HCT116 (cell line): ENCODE measurements at regions not wholly inside any gene's neighbourhood (a gene's known extent, or its start where the extent isn't known, plus 50 kb on each side); places are given as distances from the start of the nearest gene placed in this dataset.

ENCODE experiments used
- ATAC-seq: fragments of 200-7000 bp; cut with Tn5 transposase; 2 replicates; pipeline ENCODE4 v1.9.1; 2020; ENCODE audit warnings: mild to moderate bottlenecking, moderate library complexity
- BruUV-seq: library from RNA; stranded (reverse); fragments of 400-500 nt; replicated peaks from 2 replicates; lab custom pipeline; 2021; lab: Mats Ljungman, UMichigan
- CTCF ChIA-PET: fragments of 300-600 bp; sonication (Branson Sonifier 250); formaldehyde crosslinking; loops from one replicate; lab custom pipeline; 2021; ENCODE audit warnings: antibody characterized with exemption; lab: Charles Lee
- POLR2A ChIA-PET: fragments of 300-600, 350-600 bp; sonication (Branson Sonifier 250); formaldehyde crosslinking; loops from one replicate; lab custom pipeline; 2021; ENCODE audit warnings: antibody characterized with exemption; lab: Charles Lee
- RAD21 ChIA-PET, 2 experiments: fragments of 300-600 bp; sonication (Branson Sonifier 250); formaldehyde crosslinking; loops; one replicate each; lab custom pipeline; 2023; ENCODE audit warnings: low total read pairs in 2 of 2; ENCODE audit not compliant: uncharacterized antibody in 2 of 2, unreplicated experiment in 2 of 2, low non-redundant PET in 1 of 2; lab: Charles Lee
- DNase-seq: peaks from one replicate; pipeline ENCODE4 v3.0.0-alpha.2; 2010; ENCODE audit warnings: low read depth, low spot score
- H2AFZ ChIP-seq: fragments of 200-600 bp; shearing (Covaris generic), sonication (generic); 2 replicates; pipeline ENCODE4 v1.6.1; 2017; ENCODE audit warnings: low read depth, mixed run types, mixed read lengths, antibody characterized with exemption, low read length; ENCODE audit not compliant: poor library complexity, severe bottlenecking
- H3K27ac ChIP-seq: 2 replicates; pipeline ENCODE4 v1.5.1; 2012; ENCODE audit warnings: low read depth, low read length
- H3K27me3 ChIP-seq: fragments of 200-600 bp; sonication (generic); 2 replicates; pipeline ENCODE4 v1.6.1; 2016; ENCODE audit warnings: mixed run types, low read length, mixed read lengths; ENCODE audit not compliant: insufficient read depth
- H3K36me3 ChIP-seq, 2 experiments: fragments of 200-500 bp in 1 of 2; fragments of 200-600 bp in 1 of 2; sonication (Bioruptor generic) in 1 of 2; sonication (generic) in 1 of 2; 2 replicates each; pipeline versions ENCODE4 v1.5.1 to v1.6.1; 2014 to 2016; ENCODE audit warnings: low read length in 2 of 2, inconsistent platforms in 1 of 2, mixed read lengths in 1 of 2, mixed run types in 1 of 2; ENCODE audit not compliant: insufficient read depth in 2 of 2, control insufficient read depth in 1 of 2
- H3K4me1 ChIP-seq, 2 experiments: fragments of 200-600 bp in 1 of 2; sonication (generic) in 1 of 2; 2 replicates each; pipeline versions ENCODE4 v1.5.1 to v1.6.1; 2012 to 2017; ENCODE audit warnings: low read length in 2 of 2, inconsistent platforms in 1 of 2, mild to moderate bottlenecking in 1 of 2, mixed read lengths in 1 of 2, mixed run types in 1 of 2, moderate library complexity in 1 of 2; ENCODE audit not compliant: insufficient read depth in 2 of 2, control insufficient read depth in 1 of 2
- H3K4me2 ChIP-seq: fragments of 200-600 bp; sonication (generic); 2 replicates; pipeline ENCODE4 v1.6.1; 2017; ENCODE audit warnings: mixed run types, low read length, mixed read lengths
- H3K4me3 ChIP-seq, 2 experiments: fragments of 200-600 bp in 1 of 2; sonication (generic) in 1 of 2; replicated peaks in 1 of 2; 2 replicates each; pipeline ENCODE4 v1.5.1; 2011 to 2016; ENCODE audit warnings: low read length in 2 of 2, control low read depth in 1 of 2, low read depth in 1 of 2, mild to moderate bottlenecking in 1 of 2, mixed read lengths in 1 of 2, mixed run types in 1 of 2
- H3K79me2 ChIP-seq: fragments of 200-600 bp; sonication (generic); 2 replicates; pipeline ENCODE4 v1.6.1; 2017; ENCODE audit warnings: mild to moderate bottlenecking, mixed run types, low read length, moderate library complexity, mixed read lengths; ENCODE audit not compliant: insufficient read depth
- H3K9ac ChIP-seq: fragments of 200-600 bp; sonication (generic); 2 replicates; pipeline ENCODE4 v1.6.1; 2016; ENCODE audit warnings: low read length, mixed read lengths
- H3K9me2 ChIP-seq: fragments of 200-600 bp; sonication (generic), shearing (Covaris generic); 2 replicates; pipeline ENCODE4 v1.6.1; 2017; ENCODE audit warnings: mixed run types, mild to moderate bottlenecking, moderate library complexity; ENCODE audit not compliant: insufficient read depth
- H3K9me3 ChIP-seq, 2 experiments: fragments of 200-500 bp in 1 of 2; fragments of 200-600 bp in 1 of 2; sonication (Bioruptor generic) in 1 of 2; sonication (generic) in 1 of 2; 2 replicates each; pipeline ENCODE4 v1.6.1; 2014 to 2017; ENCODE audit warnings: low read length in 2 of 2, mixed read lengths in 2 of 2, inconsistent platforms in 1 of 2, low read depth in 1 of 2, mild to moderate bottlenecking in 1 of 2, mixed run types in 1 of 2, moderate library complexity in 1 of 2; ENCODE audit not compliant: control insufficient read depth in 1 of 2, insufficient read depth in 1 of 2
- H4K20me1 ChIP-seq: fragments of 200-600 bp; sonication (generic), shearing (Covaris generic); 2 replicates; pipeline ENCODE4 v1.6.1; 2017; ENCODE audit warnings: mixed run types, mild to moderate bottlenecking, moderate library complexity; ENCODE audit not compliant: insufficient read depth
- ELF1 ChIP-seq: IDR thresholded peaks from 2 replicates; pipeline ENCODE4 v1.6.1; 2012; ENCODE audit warnings: low read depth, borderline replicate concordance
- EZH2 ChIP-seq: fragments of 200-600 bp; sonication (generic); IDR thresholded peaks from 2 replicates; pipeline ENCODE4 v1.6.1; 2017; ENCODE audit warnings: antibody characterized with exemption, mixed run types
- EZH2phosphoT487 ChIP-seq: fragments of 200-600 bp; IDR thresholded peaks from 2 replicates; pipeline ENCODE4 v1.6.1; 2018; ENCODE audit warnings: antibody characterized with exemption, borderline replicate concordance
- FOSL1 ChIP-seq: IDR thresholded peaks from 2 replicates; pipeline ENCODE4 v1.6.1; 2012; ENCODE audit warnings: low read depth
- MAX ChIP-seq: IDR thresholded peaks from 2 replicates; pipeline ENCODE4 v1.6.1; 2012
- POLR2AphosphoS5 ChIP-seq: IDR thresholded peaks from 2 replicates; pipeline ENCODE4 v1.6.1; 2011; ENCODE audit warnings: mild to moderate bottlenecking, low read depth, low read length, moderate library complexity
- RAD21 ChIP-seq: IDR thresholded peaks from 2 replicates; pipeline ENCODE4 v1.6.1; 2012; ENCODE audit warnings: low read depth, mild to moderate bottlenecking
- REST ChIP-seq: IDR thresholded peaks from 2 replicates; pipeline ENCODE4 v1.6.1; 2012; ENCODE audit warnings: low read depth
- ZBTB33 ChIP-seq: IDR thresholded peaks from 2 replicates; pipeline ENCODE4 v1.6.1; 2011; ENCODE audit warnings: mild to moderate bottlenecking, low read length, moderate library complexity; ENCODE audit not compliant: insufficient replicate concordance; ENCODE audit errors: extremely low read depth
- ZFX ChIP-seq: fragments of 450-650 bp; IDR thresholded peaks from 2 replicates; pipeline ENCODE4 v1.6.1; 2017
- ZNF274 ChIP-seq: fragments of 200-500 bp; sonication (Bioruptor generic); IDR thresholded peaks from 2 replicates; pipeline ENCODE4 v1.6.1; 2014; ENCODE audit warnings: mild to moderate bottlenecking, low read depth, low read length, inconsistent platforms
- intact Hi-C: fragments of 100-400 bp; cut with micrococcal nuclease; formaldehyde crosslinking; loops from 2 replicates; pipeline ENCODE4 v1.10.0; 2022
- TF ChIP-seq, protein P1 (sequence below), 3 experiments: fragments of 200-600 bp in 1 of 3; sonication (generic) in 1 of 3; IDR thresholded peaks in 2 of 3; conservative IDR thresholded peaks in 1 of 3; 2 replicates each; pipeline ENCODE4 v1.5.1; 2012 to 2017; ENCODE audit warnings: low read depth in 2 of 3, low read length in 2 of 3, antibody characterized with exemption in 1 of 3, borderline replicate concordance in 1 of 3, control low read depth in 1 of 3, mild to moderate bottlenecking in 1 of 3, mixed read lengths in 1 of 3, mixed run types in 1 of 3, moderate library complexity in 1 of 3; ENCODE audit not compliant: insufficient read depth in 1 of 3

DNA sequence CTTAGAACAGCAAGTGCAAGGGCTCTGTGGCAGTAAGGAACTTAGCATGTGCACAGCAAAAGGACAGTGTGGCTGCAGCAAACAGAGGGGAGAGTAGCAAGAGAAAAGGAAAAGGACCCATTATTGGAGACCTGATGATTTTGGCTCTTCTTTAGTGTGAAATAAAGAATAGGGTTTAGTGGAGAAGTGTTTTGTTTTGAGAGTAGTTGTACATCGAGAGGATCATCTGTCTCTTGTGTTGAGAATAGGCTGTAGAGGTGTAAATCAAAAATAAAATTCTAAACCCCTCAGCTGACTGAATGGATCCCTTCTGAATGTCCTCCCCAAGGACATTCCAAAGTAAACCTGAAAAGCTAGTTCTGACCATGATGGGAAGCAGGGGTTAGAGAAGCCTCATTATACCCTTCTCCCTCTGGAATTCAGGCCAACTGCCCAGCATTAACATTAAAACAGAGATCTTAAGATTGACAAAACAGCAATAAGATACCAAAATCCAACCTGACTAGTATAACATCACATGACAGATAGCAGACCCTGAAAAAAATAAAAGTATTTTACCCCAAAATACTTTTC lies 73.6 kb upstream of the OBI1 start:
- Histone ChIP-seq H3K9ac (no peak overlapping the region), H3K36me3 (no peaks in the 10 kb centered on the region), H3K27me3 (peaks cover 5% of the 10 kb centered on the region; the same call in 1 of the 2 replicates), H3K27ac (no peak overlapping the region), H2AFZ (no peak overlapping the region), H3K4me2 (no peak overlapping the region), H3K4me3 (no peak overlapping the region), H4K20me1 (no peaks in the 10 kb centered on the region), H3K4me1 (no peaks in the 10 kb centered on the region), H3K79me2 (no peaks in the 10 kb centered on the region), H3K9me3 (no peaks in the 10 kb centered on the region)
- ChIA-PET RAD21 (no interaction called here), POLR2A (no interaction called here), CTCF (no interaction called here)
- ATAC-seq = no peak
- no TSS peak for BruUV-seq
- intact Hi-C loops = no loop called here
- TF ChIP-seq FOSL1 (no peak), ZBTB33 (no peak), ZFX (no peak), REST (no peak), POLR2AphosphoS5 (no peak), EZH2 (no peak), MAX (no peak), RAD21 (no peak), EZH2phosphoT487 (no peak), ELF1 (no peak), ZNF274 (no peak)
- TF ChIP-seq, protein P1, sequence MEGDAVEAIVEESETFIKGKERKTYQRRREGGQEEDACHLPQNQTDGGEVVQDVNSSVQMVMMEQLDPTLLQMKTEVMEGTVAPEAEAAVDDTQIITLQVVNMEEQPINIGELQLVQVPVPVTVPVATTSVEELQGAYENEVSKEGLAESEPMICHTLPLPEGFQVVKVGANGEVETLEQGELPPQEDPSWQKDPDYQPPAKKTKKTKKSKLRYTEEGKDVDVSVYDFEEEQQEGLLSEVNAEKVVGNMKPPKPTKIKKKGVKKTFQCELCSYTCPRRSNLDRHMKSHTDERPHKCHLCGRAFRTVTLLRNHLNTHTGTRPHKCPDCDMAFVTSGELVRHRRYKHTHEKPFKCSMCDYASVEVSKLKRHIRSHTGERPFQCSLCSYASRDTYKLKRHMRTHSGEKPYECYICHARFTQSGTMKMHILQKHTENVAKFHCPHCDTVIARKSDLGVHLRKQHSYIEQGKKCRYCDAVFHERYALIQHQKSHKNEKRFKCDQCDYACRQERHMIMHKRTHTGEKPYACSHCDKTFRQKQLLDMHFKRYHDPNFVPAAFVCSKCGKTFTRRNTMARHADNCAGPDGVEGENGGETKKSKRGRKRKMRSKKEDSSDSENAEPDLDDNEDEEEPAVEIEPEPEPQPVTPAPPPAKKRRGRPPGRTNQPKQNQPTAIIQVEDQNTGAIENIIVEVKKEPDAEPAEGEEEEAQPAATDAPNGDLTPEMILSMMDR (IDR thresholded peaks at IDR 0.05 in 2 of 3, conservative IDR thresholded peaks at IDR 0.05 in 1 of 3; ENCODE audit: borderline replicate concordance in 1 of 3, insufficient read depth in 1 of 3, low read depth in 2 of 3, low read length in 2 of 3) = no peak
- TF ChIP-seq, all 23 proteins: peak for 0
- DNase-seq = no peak
- H3K9me2 ChIP-seq = no peaks in the 10 kb centered on the region
